Brain microvascular endothelial cell (primary cell): ENCODE measurements at regions not wholly inside any gene's neighbourhood (a gene's known extent, or its start where the extent isn't known, plus 50 kb on each side); places are given as distances from the start of the nearest gene placed in this dataset.
A peak's percentile ranks its signal among the peaks of the same experiment; 100 is the strongest.

Experiments
- DNase-seq: peaks from one replicate; pipeline ENCODE4 v3.0.0-alpha.2; 2020
- H3K27ac ChIP-seq: fragments of 250-450 bp; sonication (Bioruptor Pico); 2 replicates; pipeline ENCODE4 v1.5.1; 2020; ENCODE audit warnings: mild to moderate bottlenecking, moderate library complexity
- H3K27me3 ChIP-seq: fragments of 250-450 bp; sonication (Bioruptor Pico); replicated peaks from 2 replicates; pipeline ENCODE4 v1.5.1; 2020; ENCODE audit warnings: mild to moderate bottlenecking
- H3K36me3 ChIP-seq: fragments of 250-450 bp; sonication (Bioruptor Pico); replicated peaks from 2 replicates; pipeline ENCODE4 v1.5.1; 2020; ENCODE audit warnings: mild to moderate bottlenecking
- H3K4me3 ChIP-seq: 2 replicates; pipeline ENCODE4 v1.5.1; 2011; ENCODE audit warnings: low read depth, mild to moderate bottlenecking, control low read depth, low read length, moderate library complexity
- CTCF ChIP-seq: IDR thresholded peaks from 2 replicates; pipeline ENCODE4 v1.5.1; 2011; ENCODE audit warnings: low read depth, mild to moderate bottlenecking, moderate library complexity, low read length, control low read depth, inconsistent platforms; ENCODE audit errors: missing control alignments
- in situ Hi-C: cut with HindIII; loops from 2 replicates; pipeline ENCODE4 v1.10.0; 2017; ENCODE audit warnings: low sequenced_read_pairs, low pct_ligation_motif_present

GRCh38 chr5:143879646-143880045 lies 67.7 kb downstream of the HMHB1 start:
- Histone ChIP-seq H3K36me3 (no peaks in the 10 kb centered on the region), H3K27ac (no peak overlapping the region), H3K27me3 (no peaks in the 10 kb centered on the region), H3K4me3 (no peak overlapping the region)
- in situ Hi-C loops = no loop called here
- TF ChIP-seq CTCF = no peak
- DNase-seq = no peak

GRCh38 chr5:143880178-143880577 lies 68.2 kb downstream of the HMHB1 start:
- DNase-seq = no peak
- TF ChIP-seq CTCF = no peak
- H3K27ac ChIP-seq = no peak overlapping the region
- H3K36me3 ChIP-seq = no peaks in the 10 kb centered on the region
- H3K27me3 ChIP-seq = no peaks in the 10 kb centered on the region
- no peak overlapping the region for H3K4me3 ChIP-seq
- in situ Hi-C loops = no loop called here

- H3K27me3 ChIP-seq = no peaks in the 10 kb centered on the region
- H3K27ac ChIP-seq = no peak overlapping the region
- H3K4me3 ChIP-seq = no peak overlapping the region
- no peaks in the 10 kb centered on the region for H3K36me3 ChIP-seq
- TF ChIP-seq CTCF = no peak
- in situ Hi-C loops = no loop called here
- no peak for DNase-seq
Measured at GRCh38 chr5:143882520-143882919, 70.6 kb downstream of the HMHB1 start.

- Histone ChIP-seq H3K27ac (no peak overlapping the region), H3K27me3 (no peaks in the 10 kb centered on the region), H3K4me3 (no peak overlapping the region), H3K36me3 (no peaks in the 10 kb centered on the region)
- TF ChIP-seq CTCF = no peak
- no peak for DNase-seq
- in situ Hi-C loops = no loop called here
Measured at GRCh38 chr5:143886096-143886495, 74.1 kb downstream of the HMHB1 start.

- no peak for TF ChIP-seq CTCF
- Histone ChIP-seq H3K27ac (peak overlapping the region; percentile 78), H3K4me3 (no peak overlapping the region), H3K36me3 (no peaks in the 10 kb centered on the region), H3K27me3 (no peaks in the 10 kb centered on the region)
- DNase-seq = peak; percentile 38
- in situ Hi-C loops = no loop called here
Measured at GRCh38 chr5:143886651-143887638, 75.0 kb downstream of the HMHB1 start.
